Hepatocyte (in vitro differentiated cells): ENCODE measurements at regions not wholly inside any gene's neighbourhood (a gene's known extent, or its start where the extent isn't known, plus 50 kb on each side); places are given as distances from the start of the nearest gene placed in this dataset.

ENCODE experiments used
- DNase-seq: peaks from one replicate; pipeline ENCODE4 v3.0.0-alpha.2; 2016; ENCODE audit warnings: low spot score
- H2AFZ ChIP-seq: fragments of 200-600 bp; sonication (generic); 2 replicates; pipeline ENCODE4 v1.6.0; 2016; ENCODE audit warnings: antibody characterized with exemption, mild to moderate bottlenecking
- H3K27ac ChIP-seq: fragments of 200-600 bp; sonication (generic); 2 replicates; pipeline ENCODE4 v1.5.1; 2016; ENCODE audit warnings: mild to moderate bottlenecking
- H3K27me3 ChIP-seq: fragments of 200-600 bp; sonication (generic); 2 replicates; pipeline ENCODE4 v1.6.1; 2016
- H3K36me3 ChIP-seq: fragments of 200-600 bp; sonication (generic); replicated peaks from 2 replicates; pipeline ENCODE4 v1.5.1; 2016; ENCODE audit warnings: low read depth; ENCODE audit not compliant: insufficient read depth
- H3K4me1 ChIP-seq: fragments of 200-600 bp; sonication (generic); 2 replicates; pipeline ENCODE4 v1.5.1; 2016; ENCODE audit warnings: mild to moderate bottlenecking, moderate library complexity; ENCODE audit not compliant: insufficient read depth
- H3K4me2 ChIP-seq: fragments of 200-600 bp; sonication (generic); 2 replicates; pipeline ENCODE4 v1.6.0; 2016
- H3K4me3 ChIP-seq: fragments of 200-600 bp; sonication (generic); 2 replicates; pipeline ENCODE4 v1.5.1; 2016; ENCODE audit warnings: mild to moderate bottlenecking
- H3K79me2 ChIP-seq: fragments of 200-600 bp; sonication (generic); 2 replicates; pipeline ENCODE4 v1.6.0; 2017; ENCODE audit warnings: mild to moderate bottlenecking
- H3K9me2 ChIP-seq: fragments of 200-600 bp; sonication (generic); replicated peaks from 2 replicates; pipeline ENCODE4 v1.6.0; 2017; ENCODE audit warnings: mild to moderate bottlenecking; ENCODE audit not compliant: insufficient read depth
- H3K9me3 ChIP-seq: fragments of 200-600 bp; sonication (generic); 2 replicates; pipeline ENCODE4 v1.5.1; 2016; ENCODE audit warnings: low read depth, mild to moderate bottlenecking
- H4K20me1 ChIP-seq: fragments of 200-600 bp; sonication (generic); 2 replicates; pipeline ENCODE4 v1.6.0; 2016; ENCODE audit warnings: mild to moderate bottlenecking; ENCODE audit not compliant: insufficient read depth, poor library complexity, severe bottlenecking
- EZH2 ChIP-seq: fragments of 200-600 bp; sonication (generic); IDR thresholded peaks from 2 replicates; pipeline ENCODE4 v1.6.1; 2016; ENCODE audit warnings: antibody characterized with exemption, mild to moderate bottlenecking, borderline replicate concordance
- EZH2phosphoT487 ChIP-seq: fragments of 200-600 bp; sonication (generic); IDR thresholded peaks from one replicate; pipeline ENCODE4 v1.6.1; 2018; ENCODE audit warnings: antibody characterized with exemption, mild to moderate bottlenecking, low read depth, moderate library complexity; ENCODE audit not compliant: unreplicated experiment, severe bottlenecking
- WGBS: methylation state at CpG from one replicate; pipeline ENCODE4 v1.1.6; 2016; ENCODE audit warnings: low lambda C conversion rate; ENCODE audit errors: missing lambda C conversion rate; 5-methylcytosine and 5-hydroxymethylcytosine counted together
- TF ChIP-seq, protein P1 (sequence below): fragments of 200-600 bp; sonication (generic); IDR thresholded peaks from 2 replicates; pipeline ENCODE4 v1.5.1; 2016; ENCODE audit warnings: antibody characterized with exemption, mild to moderate bottlenecking; ENCODE audit not compliant: poor library complexity

- H3K9me3 ChIP-seq: no peaks in the 10 kb centered on the region
- 84% methylated on average over 5 of the region's 5 CpGs for WGBS
- H4K20me1 ChIP-seq: no peaks in the 10 kb centered on the region
- H3K27me3 ChIP-seq: no peaks in the 10 kb centered on the region
- no peaks in the 10 kb centered on the region for H3K9me2 ChIP-seq
- H3K27ac ChIP-seq: no peak overlapping the region
- no peaks in the 10 kb centered on the region for H3K36me3 ChIP-seq
- peak overlapping the region; percentile 1 for H2AFZ ChIP-seq
- no peak overlapping the region for H3K4me3 ChIP-seq
- no peak for DNase-seq
- TF ChIP-seq, protein P1, sequence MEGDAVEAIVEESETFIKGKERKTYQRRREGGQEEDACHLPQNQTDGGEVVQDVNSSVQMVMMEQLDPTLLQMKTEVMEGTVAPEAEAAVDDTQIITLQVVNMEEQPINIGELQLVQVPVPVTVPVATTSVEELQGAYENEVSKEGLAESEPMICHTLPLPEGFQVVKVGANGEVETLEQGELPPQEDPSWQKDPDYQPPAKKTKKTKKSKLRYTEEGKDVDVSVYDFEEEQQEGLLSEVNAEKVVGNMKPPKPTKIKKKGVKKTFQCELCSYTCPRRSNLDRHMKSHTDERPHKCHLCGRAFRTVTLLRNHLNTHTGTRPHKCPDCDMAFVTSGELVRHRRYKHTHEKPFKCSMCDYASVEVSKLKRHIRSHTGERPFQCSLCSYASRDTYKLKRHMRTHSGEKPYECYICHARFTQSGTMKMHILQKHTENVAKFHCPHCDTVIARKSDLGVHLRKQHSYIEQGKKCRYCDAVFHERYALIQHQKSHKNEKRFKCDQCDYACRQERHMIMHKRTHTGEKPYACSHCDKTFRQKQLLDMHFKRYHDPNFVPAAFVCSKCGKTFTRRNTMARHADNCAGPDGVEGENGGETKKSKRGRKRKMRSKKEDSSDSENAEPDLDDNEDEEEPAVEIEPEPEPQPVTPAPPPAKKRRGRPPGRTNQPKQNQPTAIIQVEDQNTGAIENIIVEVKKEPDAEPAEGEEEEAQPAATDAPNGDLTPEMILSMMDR: no peak
- no peak for TF ChIP-seq EZH2
- H3K79me2 ChIP-seq: no peaks in the 10 kb centered on the region
- H3K4me1 ChIP-seq: no peaks in the 10 kb centered on the region
- peak overlapping the region; percentile 13 for H3K4me2 ChIP-seq
Measured at GRCh38 chr13:68551701-68552522, 1321.8 kb upstream of the PCDH9 start.

DNA sequence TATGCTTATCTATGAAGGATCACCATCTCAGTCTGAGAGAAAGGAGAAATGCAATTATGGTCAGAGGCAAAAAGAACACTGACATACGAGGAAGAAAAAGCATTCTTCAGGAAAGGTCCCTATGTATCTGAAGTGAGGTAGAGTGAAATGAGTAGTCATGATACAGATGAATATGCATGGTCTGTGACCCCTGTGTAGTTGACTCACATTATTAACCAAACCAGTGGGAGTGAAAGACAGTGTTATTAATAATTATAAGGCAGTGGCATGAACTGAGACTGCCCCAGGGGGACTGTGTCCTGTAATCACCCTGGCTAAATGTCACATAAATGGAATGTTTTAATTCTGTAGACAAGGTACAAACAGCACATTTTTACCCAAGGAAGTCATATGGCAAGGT, 1320.2 kb upstream of the PCDH9 start:
- no peak overlapping the region for H3K27ac ChIP-seq
- no peaks in the 10 kb centered on the region for H3K4me1 ChIP-seq
- no peaks in the 10 kb centered on the region for H3K27me3 ChIP-seq
- H3K4me3 ChIP-seq: no peak overlapping the region
- no peak for DNase-seq
- no peaks in the 10 kb centered on the region for H4K20me1 ChIP-seq
- H3K36me3 ChIP-seq: no peaks in the 10 kb centered on the region
- H3K9me3 ChIP-seq: no peaks in the 10 kb centered on the region
- H2AFZ ChIP-seq: no peak overlapping the region
- H3K4me2 ChIP-seq: no peak overlapping the region
- H3K79me2 ChIP-seq: no peaks in the 10 kb centered on the region
- TF ChIP-seq EZH2: no peak
- no peak for TF ChIP-seq EZH2phosphoT487
- TF ChIP-seq, protein P1: no peak
- H3K9me2 ChIP-seq: no peaks in the 10 kb centered on the region
- WGBS: 63% methylated on average over 1 of the region's 1 CpG

GRCh38 chr13:68540244-68540643, 1310.1 kb upstream of the PCDH9 start:
- H3K9me3 ChIP-seq: no peaks in the 10 kb centered on the region
- TF ChIP-seq EZH2 (no peak), EZH2phosphoT487 (no peak)
- TF ChIP-seq, protein P1: no peak
- no peak for DNase-seq
- no peak overlapping the region for H3K4me3 ChIP-seq
- 78% methylated on average over 2 of the region's 2 CpGs for WGBS
- no peak overlapping the region for H2AFZ ChIP-seq
- no peaks in the 10 kb centered on the region for H4K20me1 ChIP-seq
- H3K4me1 ChIP-seq: no peaks in the 10 kb centered on the region
- no peak overlapping the region for H3K4me2 ChIP-seq
- H3K27me3 ChIP-seq: no peaks in the 10 kb centered on the region
- H3K27ac ChIP-seq: no peak overlapping the region
- H3K9me2 ChIP-seq: no peaks in the 10 kb centered on the region
- no peaks in the 10 kb centered on the region for H3K36me3 ChIP-seq
- no peaks in the 10 kb centered on the region for H3K79me2 ChIP-seq
